Left ventricle myocardium inferior (tissue), 1 donor: ENCODE measurements at regions not wholly inside any gene's neighbourhood (a gene's known extent, or its start where the extent isn't known, plus 50 kb on each side); places are given as distances from the start of the nearest gene placed in this dataset.
A peak's percentile ranks its signal among the peaks of the same experiment; 100 is the strongest.

Source experiments
- DNase-seq: peaks from one replicate; pipeline ENCODE4 v3.0.0-alpha.2; 2020
- H3K27ac ChIP-seq: fragments of 200-600 bp; replicated peaks from 2 replicates; pipeline ENCODE4 v1.8.0; 2021
- H3K27me3 ChIP-seq: fragments of 200-600 bp; 2 replicates; pipeline ENCODE4 v1.8.0; 2021; ENCODE audit warnings: low read depth
- H3K36me3 ChIP-seq: fragments of 200-600 bp; 2 replicates; pipeline ENCODE4 v1.8.0; 2021
- H3K4me1 ChIP-seq: fragments of 200-600 bp; 2 replicates; pipeline ENCODE4 v1.8.0; 2021
- H3K4me3 ChIP-seq: fragments of 200-600 bp; 2 replicates; pipeline ENCODE4 v1.8.0; 2021; ENCODE audit warnings: mild to moderate bottlenecking, moderate library complexity
- H3K9me3 ChIP-seq: fragments of 200-600 bp; replicated peaks from 2 replicates; pipeline ENCODE4 v1.8.0; 2021
- CTCF ChIP-seq: fragments of 200-600 bp; IDR thresholded peaks from 2 replicates; pipeline ENCODE4 v1.8.0; 2021; ENCODE audit warnings: antibody characterized with exemption, mild to moderate bottlenecking, borderline replicate concordance
- intact Hi-C: fragments of 100-400 bp; cut with micrococcal nuclease; formaldehyde crosslinking; loops from one replicate; pipeline ENCODE4 v1.11.0; 2022
- donor health status: DM: no; HTN: yes; CAD: no; lungs with severe emphysema.

DNA sequence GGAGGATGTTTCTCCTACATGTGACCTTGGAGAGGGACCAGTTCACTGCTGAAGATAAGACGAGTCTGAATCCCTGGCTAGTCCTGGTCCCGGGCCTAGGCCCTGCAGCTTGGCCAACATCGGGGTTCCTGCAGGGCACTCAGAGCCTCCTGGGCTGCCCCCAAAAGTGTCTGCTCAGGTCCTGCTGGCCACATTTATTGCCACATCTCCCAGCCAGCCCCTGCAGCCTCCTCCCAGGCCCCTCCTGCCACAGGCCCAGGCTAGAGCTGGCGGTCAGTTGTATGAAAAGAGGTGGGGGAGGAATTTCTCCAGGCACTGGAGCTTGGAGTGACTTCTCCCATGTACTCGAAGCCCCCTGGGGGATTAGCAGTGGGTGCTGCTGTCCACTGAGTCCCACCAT is 56.5 kb upstream of the PPARA start:
- Histone ChIP-seq H3K9me3 (no peaks in the 10 kb centered on the region), H3K4me3 (peak overlapping the region; percentile 14), H3K4me1 (peaks cover 100% of the 10 kb centered on the region), H3K27ac (peak overlapping the region; percentile 100), H3K27me3 (no peaks in the 10 kb centered on the region), H3K36me3 (peaks cover 42% of the 10 kb centered on the region)
- intact Hi-C loops: no loop called here
- DNase-seq: no peak
- TF ChIP-seq CTCF: no peak

DNA sequence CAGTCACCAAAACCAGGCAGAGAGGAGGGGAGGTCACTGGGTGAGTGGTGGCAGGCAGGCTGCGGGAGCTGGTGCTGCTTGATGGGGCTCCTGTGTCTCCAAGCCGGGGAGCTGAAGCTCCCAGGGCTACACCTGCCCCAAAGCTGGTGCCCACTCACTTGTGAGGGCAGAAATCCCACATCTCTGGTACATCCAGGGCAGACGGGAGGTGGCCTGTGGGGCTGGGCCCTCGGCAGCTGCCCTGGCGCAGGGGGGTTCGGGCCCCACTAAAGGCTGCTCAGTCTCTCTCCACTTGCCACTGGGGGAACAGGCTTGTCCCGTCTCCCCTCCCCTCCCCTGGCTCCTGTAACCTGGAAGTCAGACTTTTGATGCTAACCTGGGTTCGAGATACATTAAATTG is 55.6 kb upstream of the PPARA start:
- Histone ChIP-seq H3K27me3 (no peaks in the 10 kb centered on the region), H3K4me1 (peaks cover 100% of the 10 kb centered on the region), H3K36me3 (peaks cover 51% of the 10 kb centered on the region), H3K4me3 (no peak overlapping the region), H3K27ac (peak overlapping the region; percentile 100), H3K9me3 (no peaks in the 10 kb centered on the region)
- intact Hi-C loops: no loop called here
- no peak for DNase-seq
- TF ChIP-seq CTCF: no peak

DNA sequence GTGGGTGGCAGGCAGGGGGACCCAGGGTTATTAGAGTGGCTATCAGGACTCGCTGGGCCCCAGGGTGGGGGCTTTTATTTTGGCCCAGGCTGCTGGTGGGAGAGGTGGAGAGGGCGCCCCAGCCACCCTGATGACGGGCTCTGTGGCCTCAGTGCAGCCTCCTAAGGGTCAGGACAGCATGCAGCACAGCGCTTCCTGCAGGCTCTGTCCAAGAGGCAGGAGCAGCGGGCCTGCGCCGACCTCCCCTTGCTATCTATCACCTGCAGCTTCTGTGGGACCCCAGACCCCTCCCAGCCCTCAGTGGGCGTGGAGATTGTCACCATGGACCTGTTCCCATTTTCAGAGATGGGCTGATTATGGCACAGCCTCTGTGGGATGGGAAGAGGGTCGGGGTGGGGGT is 54.3 kb upstream of the PPARA start:
- no peak for DNase-seq
- peaks cover 63% of the 10 kb centered on the region for H3K36me3 ChIP-seq
- no peak for TF ChIP-seq CTCF
- H3K4me3 ChIP-seq: no peak overlapping the region
- no peaks in the 10 kb centered on the region for H3K9me3 ChIP-seq
- H3K27ac ChIP-seq: peak overlapping the region; percentile 88
- H3K4me1 ChIP-seq: peaks cover 100% of the 10 kb centered on the region
- intact Hi-C loops: no loop called here
- no peaks in the 10 kb centered on the region for H3K27me3 ChIP-seq

DNA sequence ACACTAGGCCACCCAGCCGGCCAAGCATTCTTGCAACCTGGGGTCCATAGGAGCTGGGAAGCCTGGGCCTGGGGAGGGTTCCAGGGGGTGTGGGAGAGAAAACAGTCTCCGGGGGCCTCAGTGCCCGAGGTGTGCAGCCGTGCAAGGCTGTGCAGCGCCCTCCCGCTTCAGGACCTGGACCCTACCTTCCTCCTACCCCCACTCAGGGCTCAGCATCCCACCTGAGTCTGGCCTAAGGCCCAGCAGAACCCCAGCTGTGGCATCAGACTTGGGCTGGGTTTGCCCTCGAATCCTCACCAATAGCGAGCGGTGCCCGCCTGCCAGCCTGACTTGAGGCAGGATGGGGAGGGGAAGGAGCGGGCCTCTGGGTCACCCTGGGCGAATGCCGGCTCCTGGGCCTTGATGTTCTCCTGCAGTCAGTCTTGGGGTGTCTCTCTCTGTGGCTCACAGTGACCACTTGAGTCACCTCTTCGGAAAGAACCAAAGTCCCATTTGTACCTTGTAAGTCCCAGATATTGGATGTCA is 53.6 kb upstream of the PPARA start:
- H3K27ac ChIP-seq: peak overlapping the region; percentile 88
- peaks cover 63% of the 10 kb centered on the region for H3K36me3 ChIP-seq
- H3K4me1 ChIP-seq: peaks cover 99% of the 10 kb centered on the region
- H3K4me3 ChIP-seq: no peak overlapping the region
- H3K9me3 ChIP-seq: no peaks in the 10 kb centered on the region
- no peaks in the 10 kb centered on the region for H3K27me3 ChIP-seq
- intact Hi-C loops: no loop called here
- no peak for TF ChIP-seq CTCF
- no peak for DNase-seq

DNA sequence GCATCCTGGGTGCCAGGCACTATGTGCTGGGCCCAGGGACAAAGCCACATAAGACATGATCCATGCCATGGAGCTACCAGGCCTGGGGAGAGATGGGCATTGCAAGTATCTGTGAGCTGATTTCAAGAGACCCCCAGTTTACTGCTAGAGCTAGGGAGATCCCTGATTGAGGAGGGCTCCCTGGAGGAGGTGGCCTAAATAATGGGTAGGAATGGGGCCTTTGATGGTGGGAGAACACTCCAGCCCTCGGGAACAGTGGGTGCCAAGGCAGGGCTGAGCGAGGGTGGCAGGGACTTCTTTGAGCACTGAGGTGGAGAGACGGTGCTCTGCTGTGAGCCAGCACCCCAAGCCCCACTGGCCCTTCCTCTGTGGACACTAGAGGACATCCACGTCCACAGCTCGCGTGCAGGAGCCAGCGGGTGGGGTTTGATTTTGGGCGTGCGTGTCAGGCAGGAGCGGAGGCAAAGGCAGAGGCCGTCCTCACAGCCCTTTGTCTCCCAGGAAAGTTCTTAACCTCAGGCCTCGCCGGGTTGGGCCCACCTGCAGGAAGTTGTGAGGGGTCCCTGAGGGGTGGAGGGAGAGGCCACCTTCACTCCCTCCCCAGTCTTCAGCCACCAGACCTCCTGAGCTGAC is 52.9 kb upstream of the PPARA start:
- Histone ChIP-seq H3K9me3 (no peaks in the 10 kb centered on the region), H3K36me3 (peaks cover 69% of the 10 kb centered on the region), H3K27ac (peak overlapping the region; percentile 88), H3K4me1 (peaks cover 99% of the 10 kb centered on the region), H3K27me3 (no peaks in the 10 kb centered on the region), H3K4me3 (no peak overlapping the region)
- DNase-seq: no peak
- no peak for TF ChIP-seq CTCF
- intact Hi-C loops: no loop called here
